C4-2B (cell line): ENCODE measurements at regions not wholly inside any gene's neighbourhood (a gene's known extent, or its start where the extent isn't known, plus 50 kb on each side); places are given as distances from the start of the nearest gene placed in this dataset.

Source experiments
- ZFX ChIP-seq: fragments of 450-650 bp; IDR thresholded peaks from 2 replicates; pipeline ENCODE4 v1.6.1; 2017
- TF ChIP-seq, protein P1 (sequence below): fragments of 450-650 bp; conservative IDR thresholded peaks from 2 replicates; pipeline ENCODE4 v1.5.1; 2017; ENCODE audit warnings: mild to moderate bottlenecking

DNA sequence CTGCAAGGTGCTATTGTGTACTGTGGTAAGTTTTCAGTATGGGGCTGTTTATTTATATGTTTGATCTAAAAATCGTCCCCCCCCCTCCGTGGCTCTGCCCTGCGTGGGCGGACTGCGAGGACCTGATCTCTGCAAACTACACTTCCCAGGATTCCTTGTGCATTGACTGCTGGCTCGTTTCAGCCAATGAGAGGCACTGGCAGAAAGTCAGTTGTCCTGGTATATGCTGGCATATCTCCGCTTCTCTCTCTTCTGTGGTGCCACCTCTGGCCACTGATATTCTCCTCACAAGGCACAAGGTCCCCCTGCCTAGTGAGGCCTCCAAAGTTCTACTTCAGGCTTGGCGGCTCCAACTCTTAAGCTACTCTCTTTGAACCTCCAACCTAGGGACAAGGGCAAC, 168.8 kb upstream of the ZFP42 start:
- TF ChIP-seq, protein P1, sequence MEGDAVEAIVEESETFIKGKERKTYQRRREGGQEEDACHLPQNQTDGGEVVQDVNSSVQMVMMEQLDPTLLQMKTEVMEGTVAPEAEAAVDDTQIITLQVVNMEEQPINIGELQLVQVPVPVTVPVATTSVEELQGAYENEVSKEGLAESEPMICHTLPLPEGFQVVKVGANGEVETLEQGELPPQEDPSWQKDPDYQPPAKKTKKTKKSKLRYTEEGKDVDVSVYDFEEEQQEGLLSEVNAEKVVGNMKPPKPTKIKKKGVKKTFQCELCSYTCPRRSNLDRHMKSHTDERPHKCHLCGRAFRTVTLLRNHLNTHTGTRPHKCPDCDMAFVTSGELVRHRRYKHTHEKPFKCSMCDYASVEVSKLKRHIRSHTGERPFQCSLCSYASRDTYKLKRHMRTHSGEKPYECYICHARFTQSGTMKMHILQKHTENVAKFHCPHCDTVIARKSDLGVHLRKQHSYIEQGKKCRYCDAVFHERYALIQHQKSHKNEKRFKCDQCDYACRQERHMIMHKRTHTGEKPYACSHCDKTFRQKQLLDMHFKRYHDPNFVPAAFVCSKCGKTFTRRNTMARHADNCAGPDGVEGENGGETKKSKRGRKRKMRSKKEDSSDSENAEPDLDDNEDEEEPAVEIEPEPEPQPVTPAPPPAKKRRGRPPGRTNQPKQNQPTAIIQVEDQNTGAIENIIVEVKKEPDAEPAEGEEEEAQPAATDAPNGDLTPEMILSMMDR: no peak
- TF ChIP-seq ZFX: no peak
